GM12878 (cell line): ENCODE measurements at regions not wholly inside any gene's neighbourhood (a gene's known extent, or its start where the extent isn't known, plus 50 kb on each side); places are given as distances from the start of the nearest gene placed in this dataset.

Source experiments
- ATAC-seq: fragments of 200-7000 bp; cut with Tn5 transposase; 3 replicates; pipeline ENCODE4 v1.9.1; 2020; ENCODE audit warnings: mild to moderate bottlenecking, moderate library complexity
- BruUV-seq: library from RNA; stranded (reverse); fragments of 400-500 nt; replicated peaks from 2 replicates; lab custom pipeline; 2021; lab: Mats Ljungman, UMichigan
- CTCF ChIA-PET: fragments of 300-600 bp; sonication (Branson Sonifier 250); formaldehyde crosslinking; extraction: SDS; loops from one replicate; lab custom pipeline; 2021; ENCODE audit warnings: inconsistent platforms; lab: Yijun Ruan, JAX
- POLR2A ChIA-PET: fragments of 350-600 bp; formaldehyde crosslinking; extraction: SDS; loops from one replicate; lab custom pipeline; 2021; ENCODE audit warnings: inconsistent platforms; lab: Charles Lee
- RAD21 ChIA-PET: fragments of 300-600 bp; sonication (Branson Sonifier 250); formaldehyde crosslinking; loops from one replicate; lab custom pipeline; 2023; ENCODE audit warnings: antibody characterized with exemption; ENCODE audit not compliant: unreplicated experiment; lab: Charles Lee
- SMC1A ChIA-PET: fragments of 300-600 bp; sonication (Branson Sonifier 250); formaldehyde crosslinking; loops from one replicate; lab custom pipeline; 2023; ENCODE audit not compliant: unreplicated experiment, uncharacterized antibody; lab: Charles Lee
- DNase-seq: peaks from one replicate; pipeline ENCODE4 v3.0.0-alpha.2; 2011; ENCODE audit warnings: low read depth, low spot score
- FAIRE-seq: peaks from 3 replicates; lab custom pipeline; 2011; peaks lifted over from hg19 to GRCh38; lab: Jason Lieb, UNC
- H2AFZ ChIP-seq: 2 replicates; pipeline ENCODE4 v1.6.0; 2011; ENCODE audit warnings: low read depth, low read length, control low read depth; ENCODE audit not compliant: control insufficient read depth
- H3K27ac ChIP-seq: 2 replicates; pipeline ENCODE4 v1.5.1; 2011; ENCODE audit warnings: control low read depth; ENCODE audit not compliant: control insufficient read depth, insufficient read depth
- H3K27me3 ChIP-seq, 2 experiments: replicated peaks in 1 of 2; 2 replicates each; pipeline versions ENCODE4 v1.6.0 to v1.6.1; 2011; ENCODE audit warnings: low read length in 1 of 2; ENCODE audit not compliant: control insufficient read depth in 2 of 2, insufficient read depth in 2 of 2
- H3K36me3 ChIP-seq, 2 experiments: 2 replicates each; pipeline ENCODE4 v1.5.1; 2011; ENCODE audit warnings: low read length in 1 of 2; ENCODE audit not compliant: control insufficient read depth in 2 of 2, insufficient read depth in 2 of 2
- H3K4me1 ChIP-seq: 2 replicates; pipeline ENCODE4 v1.6.1; 2011; ENCODE audit warnings: mild to moderate bottlenecking, low read length, moderate library complexity, mixed read lengths; ENCODE audit not compliant: control insufficient read depth, insufficient read depth
- H3K4me2 ChIP-seq: 2 replicates; pipeline ENCODE4 v1.6.0; 2011; ENCODE audit warnings: control low read depth; ENCODE audit not compliant: control insufficient read depth, insufficient read depth
- H3K4me3 ChIP-seq: fragments of 200-600 bp; sonication (generic); 2 replicates; pipeline ENCODE4 v1.5.1; 2016
- H3K79me2 ChIP-seq: 2 replicates; pipeline ENCODE4 v1.6.0; 2011; ENCODE audit warnings: low read length; ENCODE audit not compliant: control insufficient read depth, insufficient read depth
- H3K9ac ChIP-seq: 2 replicates; pipeline ENCODE4 v1.8.0; 2011; ENCODE audit warnings: low read length, control low read depth, mixed read lengths; ENCODE audit not compliant: control insufficient read depth, insufficient read depth
- H3K9me3 ChIP-seq: replicated peaks from 3 replicates; pipeline ENCODE4 v1.5.1; 2011; ENCODE audit warnings: mild to moderate bottlenecking, low read length; ENCODE audit not compliant: control insufficient read depth, insufficient read depth
- H4K20me1 ChIP-seq: 2 replicates; pipeline ENCODE4 v1.6.0; 2011; ENCODE audit not compliant: control insufficient read depth, insufficient read depth
- CEBPZ ChIP-seq: fragments of 150-350 bp; IDR thresholded peaks from 2 replicates; pipeline ENCODE4 v1.6.1; 2016; ENCODE audit warnings: low read depth, low read length
- ETV6 ChIP-seq, 2 experiments: fragments of 450-650 bp in 1 of 2; IDR thresholded peaks in 1 of 2; conservative IDR thresholded peaks in 1 of 2; 2 replicates each; pipeline ENCODE4 v1.6.1; 2014; ENCODE audit warnings: antibody characterized with exemption in 1 of 2, borderline replicate concordance in 1 of 2, low read depth in 1 of 2, mild to moderate bottlenecking in 1 of 2, moderate library complexity in 1 of 2
- MTA3 ChIP-seq: IDR thresholded peaks from 2 replicates; pipeline ENCODE4 v1.6.1; 2012; ENCODE audit warnings: low read length, inconsistent platforms, borderline replicate concordance
- NBN ChIP-seq: fragments of 450-650 bp; IDR thresholded peaks from 2 replicates; pipeline ENCODE4 v1.6.1; 2016
- PAX5 ChIP-seq: IDR thresholded peaks from 2 replicates; pipeline ENCODE4 v1.6.1; 2011; ENCODE audit warnings: low read depth, low read length, borderline replicate concordance
- RELA ChIP-seq: fragments of 450-650 bp; IDR thresholded peaks from 2 replicates; pipeline ENCODE4 v1.8.0; 2014; ENCODE audit warnings: borderline replicate concordance; ENCODE audit not compliant: partially characterized antibody
- WGBS: methylation state at CpG from one replicate; pipeline ENCODE4 v1.1.6; 2016; ENCODE audit warnings: low lambda C conversion rate; ENCODE audit not compliant: insufficient replicate concordance, insufficient coverage; ENCODE audit errors: missing lambda C conversion rate; 5-methylcytosine and 5-hydroxymethylcytosine counted together
- in situ Hi-C: fragments of 300-500 bp; cut with MboI; formaldehyde crosslinking; loops from 9 replicates; pipeline ENCODE4 v1.14.3; 2018; ENCODE audit warnings: mixed read lengths
- intact Hi-C: fragments of 100-400 bp; cut with micrococcal nuclease; formaldehyde crosslinking; loops from one replicate; pipeline ENCODE4 v1.14.2; 2022; ENCODE audit not compliant: unreplicated experiment

DNA sequence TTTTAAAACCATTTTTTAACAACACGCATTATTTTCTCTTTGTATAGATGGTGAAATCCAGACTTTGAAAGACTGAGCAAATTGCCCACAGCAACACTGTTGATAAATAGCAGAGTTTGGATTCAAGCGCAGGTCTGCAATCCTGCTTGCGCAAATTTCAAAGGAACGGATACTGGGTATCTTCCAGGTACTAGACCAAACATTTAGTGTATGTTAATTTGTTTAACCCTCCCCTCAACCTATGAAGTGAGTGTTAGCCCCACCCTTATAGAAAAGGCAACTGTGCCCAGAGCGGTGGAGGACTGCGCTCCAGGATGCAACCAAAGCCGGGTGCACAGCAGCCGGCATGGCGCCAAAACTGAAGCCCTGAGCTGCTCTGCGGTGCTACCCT, 103.8 kb downstream of the CPN2 start:
- SMC1A ChIA-PET = no interaction called here
- intact Hi-C loops (no loop called here), in situ Hi-C loops (no loop called here)
- POLR2A ChIA-PET = no interaction called here
- WGBS = 85% methylated on average over 10 of the region's 10 CpGs
- Histone ChIP-seq H4K20me1 (no peaks in the 10 kb centered on the region), H3K4me2 (no peak overlapping the region), H3K9me3 (no peaks in the 10 kb centered on the region), H3K36me3 (no peaks in the 10 kb centered on the region), H2AFZ (no peak overlapping the region), H3K79me2 (no peaks in the 10 kb centered on the region), H3K27me3 (peaks cover 10 to 18% of the 10 kb centered on the region in 2 experiments; a peak in 3 of 4 replicates), H3K4me1 (no peaks in the 10 kb centered on the region), H3K27ac (no peak overlapping the region), H3K9ac (no peak overlapping the region), H3K4me3 (no peak overlapping the region)
- ATAC-seq = no peak
- BruUV-seq = no TSS peak
- no peak for TF ChIP-seq MTA3
- TF ChIP-seq PAX5 = no peak
- TF ChIP-seq ETV6 (conservative IDR thresholded peaks at IDR 0.05 in 1 of 2, IDR thresholded peaks at IDR 0.05 in 1 of 2; ENCODE audit: borderline replicate concordance in 1 of 2, low read depth in 1 of 2) = no peak
- no peak for TF ChIP-seq RELA
- TF ChIP-seq NBN = no peak
- TF ChIP-seq CEBPZ = no peak
- CTCF ChIA-PET = no interaction called here
- DNase-seq = no peak
- no peak for FAIRE-seq
- RAD21 ChIA-PET = no interaction called here
